ENCODE measurements at regions not wholly inside any gene's neighbourhood (a gene's known extent, or its start where the extent isn't known, plus 50 kb on each side); places are given as distances from the start of the nearest gene placed in this dataset.

GRCh38 chr6:142568857-142569597, 267.2 kb downstream of the ADGRG6 start:
- no peak for TF ChIP-seq CTCF (IDR thresholded peaks at IDR 0.05; ENCODE audit: insufficient read depth, low read depth, low read length)

GRCh38 chr6:142569676-142570075, 267.9 kb downstream of the ADGRG6 start:
- DNase-seq (ENCODE audit: low read depth) = no peak
- H3K4me3 ChIP-seq (ENCODE audit: low read depth, low read length) = no peak overlapping the region
- no peak for TF ChIP-seq CTCF (IDR thresholded peaks at IDR 0.05; ENCODE audit: insufficient read depth, low read depth, low read length)

More at GRCh38 chr6:142568857-142569597, 267.2 kb downstream of the ADGRG6 start:
- no peak overlapping the region for H3K4me3 ChIP-seq (ENCODE audit: low read depth, low read length)
- peak; percentile 51 for DNase-seq (ENCODE audit: low read depth)

GRCh38 chr6:142570221-142570671, 268.4 kb downstream of the ADGRG6 start:
- DNase-seq (ENCODE audit: low read depth) = peak; percentile 54
- no peak for TF ChIP-seq CTCF (IDR thresholded peaks at IDR 0.05; ENCODE audit: insufficient read depth, low read depth, low read length)
- no peak overlapping the region for H3K4me3 ChIP-seq (ENCODE audit: low read depth, low read length)

GRCh38 chr6:142592876-142593275, 291.1 kb downstream of the ADGRG6 start:
- H3K4me3 ChIP-seq (ENCODE audit: low read depth, low read length) = no peak overlapping the region
- TF ChIP-seq CTCF (IDR thresholded peaks at IDR 0.05; ENCODE audit: insufficient read depth, low read depth, low read length) = no peak
- no peak for DNase-seq (ENCODE audit: low read depth)

GRCh38 chr6:142597836-142598235, 296.0 kb downstream of the ADGRG6 start:
- H3K4me3 ChIP-seq (ENCODE audit: low read depth, low read length) = no peak overlapping the region
- no peak for DNase-seq (ENCODE audit: low read depth)
- no peak for TF ChIP-seq CTCF (IDR thresholded peaks at IDR 0.05; ENCODE audit: insufficient read depth, low read depth, low read length)

GRCh38 chr6:142601427-142601826, 299.6 kb downstream of the ADGRG6 start:
- H3K4me3 ChIP-seq (ENCODE audit: low read depth, low read length) = no peak overlapping the region
- no peak for TF ChIP-seq CTCF (IDR thresholded peaks at IDR 0.05; ENCODE audit: insufficient read depth, low read depth, low read length)
- no peak for DNase-seq (ENCODE audit: low read depth)

GRCh38 chr6:142602972-142603371, 301.2 kb downstream of the ADGRG6 start:
- DNase-seq (ENCODE audit: low read depth) = no peak
- TF ChIP-seq CTCF (IDR thresholded peaks at IDR 0.05; ENCODE audit: insufficient read depth, low read depth, low read length) = no peak
- H3K4me3 ChIP-seq (ENCODE audit: low read depth, low read length) = no peak overlapping the region
